Fibroblast of lung (primary cell): ENCODE measurements at regions not wholly inside any gene's neighbourhood (a gene's known extent, or its start where the extent isn't known, plus 50 kb on each side); places are given as distances from the start of the nearest gene placed in this dataset.
A peak's percentile ranks its signal among the peaks of the same experiment; 100 is the strongest.
"Not testable (repeated sequence)": the region's sequence is repeated elsewhere in the genome, so short reads cannot be mapped to it uniquely, and the experiment has no call there.

Experiments used
- DNase-seq, 2 donors: peaks; one replicate each; pipeline versions ENCODE4 v3.0.0 to v3.0.0-alpha.2; 2010; ENCODE audit warnings: low read depth in 2 of 2
- H2AFZ ChIP-seq: 2 replicates; pipeline ENCODE4 v1.5.1; 2012; ENCODE audit warnings: low read length, control low read depth, inconsistent platforms
- H3K27ac ChIP-seq: 2 replicates; pipeline ENCODE4 v1.5.1; 2011; ENCODE audit warnings: low read length, control low read depth; ENCODE audit not compliant: insufficient read depth
- H3K27me3 ChIP-seq: 2 replicates; pipeline ENCODE4 v1.5.1; 2011; ENCODE audit warnings: mild to moderate bottlenecking, low read length; ENCODE audit not compliant: control insufficient read depth, insufficient read depth
- H3K36me3 ChIP-seq: 2 replicates; pipeline ENCODE4 v1.5.1; 2011; ENCODE audit warnings: low read length; ENCODE audit not compliant: control insufficient read depth, insufficient read depth
- H3K4me1 ChIP-seq: 2 replicates; pipeline ENCODE4 v1.5.1; 2011; ENCODE audit warnings: low read length; ENCODE audit not compliant: control insufficient read depth, insufficient read depth; ENCODE audit errors: extremely low read depth
- H3K4me2 ChIP-seq: 2 replicates; pipeline ENCODE4 v1.5.1; 2011; ENCODE audit warnings: low read length, control low read depth; ENCODE audit not compliant: insufficient read depth; ENCODE audit errors: extremely low read depth
- H3K4me3 ChIP-seq, 4 experiments: fragments of 200-600 bp in 1 of 4; sonication (generic) in 1 of 4; replicated peaks in 1 of 4; 2 replicates each; pipeline ENCODE4 v1.5.1; 2011 to 2016; ENCODE audit warnings: low read length in 4 of 4, low read depth in 3 of 4, mild to moderate bottlenecking in 3 of 4, control low read depth in 2 of 4, inconsistent platforms in 1 of 4, mixed read lengths in 1 of 4; ENCODE audit not compliant: insufficient read depth in 1 of 4; ENCODE audit errors: control extremely low read depth in 1 of 4
- H3K79me2 ChIP-seq: 2 replicates; pipeline ENCODE4 v1.5.1; 2012; ENCODE audit warnings: mild to moderate bottlenecking, low read length, inconsistent platforms; ENCODE audit not compliant: control insufficient read depth, insufficient read depth
- H3K9ac ChIP-seq: 2 replicates; pipeline ENCODE4 v1.5.1; 2011; ENCODE audit warnings: mild to moderate bottlenecking, low read length, control low read depth; ENCODE audit not compliant: insufficient read depth
- H3K9me3 ChIP-seq: 2 replicates; pipeline ENCODE4 v1.5.1; 2012; ENCODE audit warnings: low read depth, low read length; ENCODE audit not compliant: control insufficient read depth, insufficient read depth
- H4K20me1 ChIP-seq: 2 replicates; pipeline ENCODE4 v1.5.1; 2011; ENCODE audit warnings: low read length; ENCODE audit not compliant: control insufficient read depth, insufficient read depth; ENCODE audit errors: extremely low read depth
- EZH2 ChIP-seq: IDR thresholded peaks from 2 replicates; pipeline ENCODE4 v1.5.1; 2012; ENCODE audit warnings: low read length, control low read depth, mild to moderate bottlenecking; ENCODE audit errors: missing control alignments
- TF ChIP-seq, protein P1 (sequence below), 2 donors: IDR thresholded peaks in 1 of 2; conservative IDR thresholded peaks in 1 of 2; 1 replicate in 1 of 2; 2 replicates in 1 of 2; pipeline ENCODE4 v1.5.1; 2011 to 2012; ENCODE audit warnings: low read length in 2 of 2, control low read depth in 1 of 2, inconsistent platforms in 1 of 2, low read depth in 1 of 2, mild to moderate bottlenecking in 1 of 2

DNA sequence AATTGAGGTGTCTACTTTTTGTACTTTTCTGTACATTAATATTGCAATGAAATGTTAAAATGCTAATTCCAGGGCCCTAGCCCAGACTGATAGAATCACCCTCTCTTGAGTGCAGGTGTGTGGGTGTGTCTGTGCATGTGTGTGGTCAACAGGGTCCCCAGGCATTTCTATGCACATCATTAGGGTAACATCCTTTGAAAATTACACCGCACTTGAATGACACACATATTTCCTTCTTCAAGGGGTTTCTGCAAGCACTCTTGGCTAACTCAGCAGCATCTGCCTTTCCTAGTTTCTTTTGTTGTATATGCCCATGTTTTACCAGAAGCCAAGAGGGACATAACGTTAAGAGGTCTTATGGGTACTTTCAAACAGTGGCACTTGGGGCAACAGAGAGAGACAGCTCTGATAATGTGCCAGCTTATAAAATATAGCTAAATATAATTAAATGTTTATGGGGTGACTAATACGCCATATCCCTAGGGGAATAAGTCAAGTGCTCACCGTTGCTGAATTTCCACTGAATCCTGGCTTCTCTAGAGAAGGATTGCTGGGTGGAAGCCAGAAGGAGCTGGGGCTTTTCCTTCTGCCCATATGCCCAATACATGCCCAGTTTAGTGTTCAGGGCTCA lies 54.5 kb upstream of the LRIG1 start:
- TF ChIP-seq, protein P1, sequence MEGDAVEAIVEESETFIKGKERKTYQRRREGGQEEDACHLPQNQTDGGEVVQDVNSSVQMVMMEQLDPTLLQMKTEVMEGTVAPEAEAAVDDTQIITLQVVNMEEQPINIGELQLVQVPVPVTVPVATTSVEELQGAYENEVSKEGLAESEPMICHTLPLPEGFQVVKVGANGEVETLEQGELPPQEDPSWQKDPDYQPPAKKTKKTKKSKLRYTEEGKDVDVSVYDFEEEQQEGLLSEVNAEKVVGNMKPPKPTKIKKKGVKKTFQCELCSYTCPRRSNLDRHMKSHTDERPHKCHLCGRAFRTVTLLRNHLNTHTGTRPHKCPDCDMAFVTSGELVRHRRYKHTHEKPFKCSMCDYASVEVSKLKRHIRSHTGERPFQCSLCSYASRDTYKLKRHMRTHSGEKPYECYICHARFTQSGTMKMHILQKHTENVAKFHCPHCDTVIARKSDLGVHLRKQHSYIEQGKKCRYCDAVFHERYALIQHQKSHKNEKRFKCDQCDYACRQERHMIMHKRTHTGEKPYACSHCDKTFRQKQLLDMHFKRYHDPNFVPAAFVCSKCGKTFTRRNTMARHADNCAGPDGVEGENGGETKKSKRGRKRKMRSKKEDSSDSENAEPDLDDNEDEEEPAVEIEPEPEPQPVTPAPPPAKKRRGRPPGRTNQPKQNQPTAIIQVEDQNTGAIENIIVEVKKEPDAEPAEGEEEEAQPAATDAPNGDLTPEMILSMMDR (conservative IDR thresholded peaks at IDR 0.05 in 1 of 2, IDR thresholded peaks at IDR 0.05 in 1 of 2; ENCODE audit: low read depth in 1 of 2, low read length in 2 of 2), result no peak
- no peak for TF ChIP-seq EZH2
- H3K4me3 ChIP-seq, result no peak overlapping the region
- no peak overlapping the region for H3K27ac ChIP-seq
- no peaks in the 10 kb centered on the region for H4K20me1 ChIP-seq
- H3K4me1 ChIP-seq, result no peaks in the 10 kb centered on the region
- DNase-seq, result peak in 1 of 2 donors; percentile 20
- no peak overlapping the region for H2AFZ ChIP-seq
- no peaks in the 10 kb centered on the region for H3K9me3 ChIP-seq
- H3K36me3 ChIP-seq, result no peaks in the 10 kb centered on the region
- no peak overlapping the region for H3K9ac ChIP-seq
- no peaks in the 10 kb centered on the region for H3K79me2 ChIP-seq
- H3K27me3 ChIP-seq, result no peaks in the 10 kb centered on the region
- H3K4me2 ChIP-seq, result no peak overlapping the region

DNA sequence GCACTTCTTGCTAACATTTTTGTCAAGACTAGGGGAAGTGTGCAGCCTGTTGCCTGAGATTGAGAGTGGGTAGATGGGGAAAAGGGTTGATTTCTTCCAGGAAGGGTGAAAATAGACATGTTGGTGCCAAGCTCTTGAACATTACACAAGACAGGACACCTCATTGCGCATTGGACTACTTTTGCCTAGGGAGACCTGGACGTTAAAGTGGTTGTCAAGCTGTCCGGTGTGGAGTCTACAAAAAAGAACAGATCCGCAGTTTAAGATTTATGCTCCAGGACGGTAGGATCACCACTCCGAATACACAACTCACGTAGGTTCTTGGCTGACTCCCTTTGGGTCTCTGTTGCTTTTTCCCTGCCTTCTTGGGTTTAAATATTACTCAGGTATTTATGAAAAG lies 56.3 kb upstream of the LRIG1 start:
- Histone ChIP-seq H3K27ac (no peak overlapping the region), H3K36me3 (no peaks in the 10 kb centered on the region), H4K20me1 (no peaks in the 10 kb centered on the region), H3K9me3 (no peaks in the 10 kb centered on the region), H3K79me2 (no peaks in the 10 kb centered on the region), H3K9ac (no peak overlapping the region), H3K27me3 (no peaks in the 10 kb centered on the region), H3K4me2 (no peak overlapping the region), H3K4me1 (no peaks in the 10 kb centered on the region), H2AFZ (no peak overlapping the region), H3K4me3 (no peak overlapping the region)
- no peak for DNase-seq
- TF ChIP-seq, protein P1 (conservative IDR thresholded peaks at IDR 0.05 in 1 of 2, IDR thresholded peaks at IDR 0.05 in 1 of 2; ENCODE audit: low read depth in 1 of 2, low read length in 2 of 2), result no peak
- TF ChIP-seq EZH2, result no peak

DNA sequence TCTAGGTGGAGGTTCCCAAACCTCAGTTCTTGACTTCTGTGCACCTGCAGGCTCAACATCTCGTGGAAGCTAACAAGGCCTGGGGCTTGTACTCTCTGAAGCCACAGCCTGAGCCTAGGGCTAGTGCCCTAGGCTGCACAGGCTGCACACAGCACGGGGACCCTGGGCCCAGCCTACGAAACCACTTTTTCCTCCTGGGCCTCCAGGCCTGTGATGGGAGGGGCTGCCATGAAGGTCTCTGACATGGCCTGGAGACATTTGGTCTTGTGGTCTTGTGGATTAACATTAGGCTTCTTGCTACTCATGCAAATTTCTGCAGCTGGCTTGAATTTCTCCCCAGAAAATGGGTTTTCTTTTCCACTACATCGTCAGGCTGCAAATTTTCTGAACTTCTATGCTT lies 59.1 kb upstream of the LRIG1 start:
- not testable (repeated sequence) for H3K4me2 ChIP-seq, H3K9me3 ChIP-seq, DNase-seq

More for the DNA sequence above, 59.1 kb upstream of the LRIG1 start:
- H4K20me1 ChIP-seq, H3K4me3 ChIP-seq, H3K79me2 ChIP-seq, H3K36me3 ChIP-seq, H3K27me3 ChIP-seq, H3K4me1 ChIP-seq, H3K9ac ChIP-seq, H2AFZ ChIP-seq, H3K27ac ChIP-seq: not testable (repeated sequence)
